ENCODE measurements at regions not wholly inside any gene's neighbourhood (a gene's known extent, or its start where the extent isn't known, plus 50 kb on each side); places are given as distances from the start of the nearest gene placed in this dataset.

- TF ChIP-seq, protein P1, sequence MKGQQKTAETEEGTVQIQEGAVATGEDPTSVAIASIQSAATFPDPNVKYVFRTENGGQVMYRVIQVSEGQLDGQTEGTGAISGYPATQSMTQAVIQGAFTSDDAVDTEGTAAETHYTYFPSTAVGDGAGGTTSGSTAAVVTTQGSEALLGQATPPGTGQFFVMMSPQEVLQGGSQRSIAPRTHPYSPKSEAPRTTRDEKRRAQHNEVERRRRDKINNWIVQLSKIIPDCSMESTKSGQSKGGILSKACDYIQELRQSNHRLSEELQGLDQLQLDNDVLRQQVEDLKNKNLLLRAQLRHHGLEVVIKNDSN (IDR thresholded peaks at IDR 0.05; ENCODE audit: borderline replicate concordance, low read depth) = no peak
- no peak for TF ChIP-seq RFX5 (IDR thresholded peaks at IDR 0.05; ENCODE audit: low read length)
- no peak for TF ChIP-seq RAD21 (IDR thresholded peaks at IDR 0.05; ENCODE audit: low read length)
- TF ChIP-seq SIN3A (IDR thresholded peaks at IDR 0.05; ENCODE audit: borderline replicate concordance, low read depth, low read length) = no peak
- no peak for TF ChIP-seq GABPA (IDR thresholded peaks at IDR 0.05; ENCODE audit: low read depth)
- no peak for TF ChIP-seq RCOR1 (IDR thresholded peaks at IDR 0.05; ENCODE audit: low read length)
- no peak for TF ChIP-seq CTCF (IDR thresholded peaks at IDR 0.05)
- TF ChIP-seq POLR2AphosphoS5 (IDR thresholded peaks at IDR 0.05; ENCODE audit: low read depth, low read length) = no peak
- no peak for TF ChIP-seq ELF1 (IDR thresholded peaks at IDR 0.05)
- TF ChIP-seq REST (IDR thresholded peaks at IDR 0.05; ENCODE audit: low read depth, low read length) = no peak
- TF ChIP-seq YY1 (IDR thresholded peaks at IDR 0.05; ENCODE audit: low read depth) = no peak
- no peak for TF ChIP-seq RXRA (IDR thresholded peaks at IDR 0.05; ENCODE audit: borderline replicate concordance, low read depth)
- no peak for TF ChIP-seq CHD2 (IDR thresholded peaks at IDR 0.05; ENCODE audit: low read length, partially characterized antibody)
Measured at GRCh38 chr5:106780355-106780754, 890.4 kb downstream of the EFNA5 start.
